GM12878 (cell line): ENCODE measurements at regions not wholly inside any gene's neighbourhood (a gene's known extent, or its start where the extent isn't known, plus 50 kb on each side); places are given as distances from the start of the nearest gene placed in this dataset.

Source experiments
- ATAC-seq: fragments of 200-7000 bp; cut with Tn5 transposase; 3 replicates; pipeline ENCODE4 v1.9.1; 2020; ENCODE audit warnings: mild to moderate bottlenecking, moderate library complexity
- BruUV-seq: library from RNA; stranded (reverse); fragments of 400-500 nt; replicated peaks from 2 replicates; lab custom pipeline; 2021; lab: Mats Ljungman, UMichigan
- CTCF ChIA-PET: fragments of 300-600 bp; sonication (Branson Sonifier 250); formaldehyde crosslinking; extraction: SDS; loops from one replicate; lab custom pipeline; 2021; ENCODE audit warnings: inconsistent platforms; lab: Yijun Ruan, JAX
- POLR2A ChIA-PET: fragments of 350-600 bp; formaldehyde crosslinking; extraction: SDS; loops from one replicate; lab custom pipeline; 2021; ENCODE audit warnings: inconsistent platforms; lab: Charles Lee
- RAD21 ChIA-PET: fragments of 300-600 bp; sonication (Branson Sonifier 250); formaldehyde crosslinking; loops from one replicate; lab custom pipeline; 2023; ENCODE audit warnings: antibody characterized with exemption; ENCODE audit not compliant: unreplicated experiment; lab: Charles Lee
- SMC1A ChIA-PET: fragments of 300-600 bp; sonication (Branson Sonifier 250); formaldehyde crosslinking; loops from one replicate; lab custom pipeline; 2023; ENCODE audit not compliant: unreplicated experiment, uncharacterized antibody; lab: Charles Lee
- DNase-seq: peaks from one replicate; pipeline ENCODE4 v3.0.0-alpha.2; 2011; ENCODE audit warnings: low read depth, low spot score
- FAIRE-seq: peaks from 3 replicates; lab custom pipeline; 2011; peaks lifted over from hg19 to GRCh38; lab: Jason Lieb, UNC
- H2AFZ ChIP-seq: 2 replicates; pipeline ENCODE4 v1.6.0; 2011; ENCODE audit warnings: low read depth, low read length, control low read depth; ENCODE audit not compliant: control insufficient read depth
- H3K27ac ChIP-seq: 2 replicates; pipeline ENCODE4 v1.5.1; 2011; ENCODE audit warnings: control low read depth; ENCODE audit not compliant: control insufficient read depth, insufficient read depth
- H3K27me3 ChIP-seq, 2 experiments: replicated peaks in 1 of 2; 2 replicates each; pipeline versions ENCODE4 v1.6.0 to v1.6.1; 2011; ENCODE audit warnings: low read length in 1 of 2; ENCODE audit not compliant: control insufficient read depth in 2 of 2, insufficient read depth in 2 of 2
- H3K36me3 ChIP-seq, 2 experiments: 2 replicates each; pipeline ENCODE4 v1.5.1; 2011; ENCODE audit warnings: low read length in 1 of 2; ENCODE audit not compliant: control insufficient read depth in 2 of 2, insufficient read depth in 2 of 2
- H3K4me1 ChIP-seq: 2 replicates; pipeline ENCODE4 v1.6.1; 2011; ENCODE audit warnings: mild to moderate bottlenecking, low read length, moderate library complexity, mixed read lengths; ENCODE audit not compliant: control insufficient read depth, insufficient read depth
- H3K4me2 ChIP-seq: 2 replicates; pipeline ENCODE4 v1.6.0; 2011; ENCODE audit warnings: control low read depth; ENCODE audit not compliant: control insufficient read depth, insufficient read depth
- H3K4me3 ChIP-seq: fragments of 200-600 bp; sonication (generic); 2 replicates; pipeline ENCODE4 v1.5.1; 2016
- H3K79me2 ChIP-seq: 2 replicates; pipeline ENCODE4 v1.6.0; 2011; ENCODE audit warnings: low read length; ENCODE audit not compliant: control insufficient read depth, insufficient read depth
- H3K9ac ChIP-seq: 2 replicates; pipeline ENCODE4 v1.8.0; 2011; ENCODE audit warnings: low read length, control low read depth, mixed read lengths; ENCODE audit not compliant: control insufficient read depth, insufficient read depth
- H3K9me3 ChIP-seq: replicated peaks from 3 replicates; pipeline ENCODE4 v1.5.1; 2011; ENCODE audit warnings: mild to moderate bottlenecking, low read length; ENCODE audit not compliant: control insufficient read depth, insufficient read depth
- H4K20me1 ChIP-seq: 2 replicates; pipeline ENCODE4 v1.6.0; 2011; ENCODE audit not compliant: control insufficient read depth, insufficient read depth
- ETV6 ChIP-seq, 2 experiments: fragments of 450-650 bp in 1 of 2; IDR thresholded peaks in 1 of 2; conservative IDR thresholded peaks in 1 of 2; 2 replicates each; pipeline ENCODE4 v1.6.1; 2014; ENCODE audit warnings: antibody characterized with exemption in 1 of 2, borderline replicate concordance in 1 of 2, low read depth in 1 of 2, mild to moderate bottlenecking in 1 of 2, moderate library complexity in 1 of 2
- FOXK2 ChIP-seq: fragments of 450-650 bp; IDR thresholded peaks from 2 replicates; pipeline ENCODE4 v1.6.1; 2017; ENCODE audit warnings: mild to moderate bottlenecking, moderate library complexity
- HCFC1 ChIP-seq: fragments of 150-350 bp; IDR thresholded peaks from 2 replicates; pipeline ENCODE4 v1.6.1; 2014; ENCODE audit warnings: low read length
- HDAC6 ChIP-seq: fragments of 200-600 bp; sonication (generic); IDR thresholded peaks from one replicate; pipeline ENCODE4 v1.8.0; 2017; ENCODE audit warnings: antibody characterized with exemption; ENCODE audit not compliant: unreplicated experiment
- IRF4 ChIP-seq: IDR thresholded peaks from 2 replicates; pipeline ENCODE4 v1.6.1; 2011; ENCODE audit warnings: low read depth, low read length
- MTA2 ChIP-seq: fragments of 450-650 bp; IDR thresholded peaks from 2 replicates; pipeline ENCODE4 v1.6.1; 2016; ENCODE audit warnings: low read depth, mild to moderate bottlenecking, moderate library complexity
- NBN ChIP-seq: fragments of 450-650 bp; IDR thresholded peaks from 2 replicates; pipeline ENCODE4 v1.6.1; 2016
- RAD51 ChIP-seq: fragments of 450-650 bp; IDR thresholded peaks from 2 replicates; pipeline ENCODE4 v1.6.1; 2016; ENCODE audit warnings: moderate library complexity, mild to moderate bottlenecking, inconsistent platforms
- SMARCA5 ChIP-seq: fragments of 450-650 bp; IDR thresholded peaks from 2 replicates; pipeline ENCODE4 v1.6.1; 2017; ENCODE audit warnings: mild to moderate bottlenecking
- SMC3 ChIP-seq: IDR thresholded peaks from 2 replicates; pipeline ENCODE4 v1.6.1; 2011; ENCODE audit warnings: low read length, improper control_type of control experiment, borderline replicate concordance
- SREBF1 ChIP-seq: IDR thresholded peaks from 2 replicates; pipeline ENCODE4 v1.6.1; 2012; ENCODE audit warnings: mild to moderate bottlenecking, low read length
- SUPT20H ChIP-seq: IDR thresholded peaks from 2 replicates; pipeline ENCODE4 v1.6.1; 2011; ENCODE audit warnings: low read depth, mild to moderate bottlenecking, low read length, moderate library complexity, borderline replicate concordance; ENCODE audit not compliant: control insufficient read depth
- TCF12 ChIP-seq: IDR thresholded peaks from 2 replicates; pipeline ENCODE4 v1.6.1; 2011; ENCODE audit warnings: low read depth, mild to moderate bottlenecking, low read length
- ZBTB4 ChIP-seq: fragments of 450-650 bp; formaldehyde crosslinking; IDR thresholded peaks from 2 replicates; pipeline ENCODE4 v1.4.0; 2022; ENCODE audit warnings: mild to moderate bottlenecking, moderate library complexity
- WGBS: methylation state at CpG from one replicate; pipeline ENCODE4 v1.1.6; 2016; ENCODE audit warnings: low lambda C conversion rate; ENCODE audit not compliant: insufficient replicate concordance, insufficient coverage; ENCODE audit errors: missing lambda C conversion rate; 5-methylcytosine and 5-hydroxymethylcytosine counted together
- in situ Hi-C: fragments of 300-500 bp; cut with MboI; formaldehyde crosslinking; loops from 9 replicates; pipeline ENCODE4 v1.14.3; 2018; ENCODE audit warnings: mixed read lengths
- intact Hi-C: fragments of 100-400 bp; cut with micrococcal nuclease; formaldehyde crosslinking; loops from one replicate; pipeline ENCODE4 v1.14.2; 2022; ENCODE audit not compliant: unreplicated experiment
- TF ChIP-seq, protein P1 (sequence below): fragments of 450-650 bp; IDR thresholded peaks from 2 replicates; pipeline ENCODE4 v1.6.1; 2018; ENCODE audit warnings: borderline replicate concordance, mild to moderate bottlenecking; ENCODE audit not compliant: partially characterized antibody

- intact Hi-C loops (no loop called here), in situ Hi-C loops (no loop called here)
- Histone ChIP-seq H3K9ac (no peak overlapping the region), H3K79me2 (no peaks in the 10 kb centered on the region), H3K9me3 (no peaks in the 10 kb centered on the region), H3K4me1 (no peaks in the 10 kb centered on the region), H3K4me3 (no peak overlapping the region), H2AFZ (no peak overlapping the region), H3K36me3 (no peaks in the 10 kb centered on the region), H3K4me2 (no peak overlapping the region), H3K27me3 (no peaks in the 10 kb centered on the region), H3K27ac (no peak overlapping the region), H4K20me1 (no peaks in the 10 kb centered on the region)
- ChIA-PET SMC1A (no interaction called here), RAD21 (no interaction called here), POLR2A (no interaction called here), CTCF (no interaction called here)
- DNase-seq (no peak), ATAC-seq (no peak), FAIRE-seq (no peak)
- TF ChIP-seq IRF4 (no peak), HCFC1 (no peak), TCF12 (no peak), SMC3 (no peak), SMARCA5 (no peak), SUPT20H (no peak), ETV6 (conservative IDR thresholded peaks at IDR 0.05 in 1 of 2, IDR thresholded peaks at IDR 0.05 in 1 of 2; ENCODE audit: borderline replicate concordance in 1 of 2, low read depth in 1 of 2) (no peak), FOXK2 (no peak), RAD51 (no peak), NBN (no peak), ZBTB4 (no peak), MTA2 (no peak), SREBF1 (no peak), HDAC6 (no peak)
- TF ChIP-seq, protein P1, sequence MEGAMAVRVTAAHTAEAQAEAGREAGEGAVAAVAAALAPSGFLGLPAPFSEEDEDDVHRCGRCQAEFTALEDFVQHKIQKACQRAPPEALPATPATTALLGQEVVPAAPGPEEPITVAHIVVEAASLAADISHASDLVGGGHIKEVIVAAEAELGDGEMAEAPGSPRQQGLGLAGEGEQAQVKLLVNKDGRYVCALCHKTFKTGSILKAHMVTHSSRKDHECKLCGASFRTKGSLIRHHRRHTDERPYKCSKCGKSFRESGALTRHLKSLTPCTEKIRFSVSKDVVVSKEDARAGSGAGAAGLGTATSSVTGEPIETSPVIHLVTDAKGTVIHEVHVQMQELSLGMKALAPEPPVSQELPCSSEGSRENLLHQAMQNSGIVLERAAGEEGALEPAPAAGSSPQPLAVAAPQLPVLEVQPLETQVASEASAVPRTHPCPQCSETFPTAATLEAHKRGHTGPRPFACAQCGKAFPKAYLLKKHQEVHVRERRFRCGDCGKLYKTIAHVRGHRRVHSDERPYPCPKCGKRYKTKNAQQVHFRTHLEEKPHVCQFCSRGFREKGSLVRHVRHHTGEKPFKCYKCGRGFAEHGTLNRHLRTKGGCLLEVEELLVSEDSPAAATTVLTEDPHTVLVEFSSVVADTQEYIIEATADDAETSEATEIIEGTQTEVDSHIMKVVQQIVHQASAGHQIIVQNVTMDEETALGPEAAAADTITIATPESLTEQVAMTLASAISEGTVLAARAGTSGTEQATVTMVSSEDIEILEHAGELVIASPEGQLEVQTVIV = no peak
- 44% methylated on average over 4 of the region's 4 CpGs for WGBS
- BruUV-seq = no TSS peak
These were observed 568.3 kb downstream of the ANKRD50 start for GRCh38 chr4:124144238-124144654.
